ENCODE measurements at regions not wholly inside any gene's neighbourhood (a gene's known extent, or its start where the extent isn't known, plus 50 kb on each side); places are given as distances from the start of the nearest gene placed in this dataset.

DNA sequence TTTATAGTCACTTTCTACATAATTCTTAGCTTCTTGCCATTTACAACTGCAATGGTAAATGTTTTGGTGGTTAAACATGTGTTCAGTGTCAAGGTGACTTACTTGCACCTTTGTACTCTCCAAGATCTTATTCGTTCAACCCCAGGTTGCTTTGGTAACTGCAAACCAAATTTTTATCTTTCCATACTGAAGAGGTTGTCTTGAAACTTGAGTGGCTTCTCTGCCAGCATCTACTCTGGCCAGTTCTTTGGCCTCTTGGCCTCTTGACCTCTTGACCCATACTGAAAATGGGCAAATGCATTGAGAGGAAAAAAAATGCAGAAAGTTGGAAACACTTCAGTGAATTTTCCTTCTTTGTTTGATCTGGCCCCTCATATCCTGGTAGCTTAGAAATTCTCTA, 88.0 kb upstream of the LRRC7 start:
- Histone ChIP-seq H3K4ac (ENCODE audit: low read depth, low read length) (no peak overlapping the region), H3K4me1 (ENCODE audit: control insufficient read depth in 1 of 2, insufficient read depth in 2 of 2, low read length in 2 of 2) (peaks cover 2 to 6% of the 10 kb centered on the region in 2 experiments), H3K4me3 (ENCODE audit: low read depth, low read length) (no peak overlapping the region), H2AK5ac (ENCODE audit: low read length) (no peak overlapping the region), H3K27me3 (ENCODE audit: insufficient read depth, low read length) (no peaks in the 10 kb centered on the region), H3K18ac (ENCODE audit: low read length) (no peak overlapping the region), H3K23ac (ENCODE audit: low read length) (no peak overlapping the region), H3K14ac (ENCODE audit: low read length) (no peak overlapping the region), H3K36me3 (ENCODE audit: control insufficient read depth in 1 of 2, insufficient read depth in 2 of 2, low read length in 2 of 2) (no peaks in the 10 kb centered on the region), H3K79me1 (ENCODE audit: low read length) (no peaks in the 10 kb centered on the region), H3K79me2 (ENCODE audit: control insufficient read depth, insufficient read depth, low read length, poor library complexity) (peaks cover under 1% of the 10 kb centered on the region), H2BK12ac (ENCODE audit: low read length) (no peak overlapping the region), H3K4me2 (ENCODE audit: low read length) (no peak overlapping the region), H4K8ac (ENCODE audit: low read depth, low read length) (no peak overlapping the region), H3K9me3 (ENCODE audit: insufficient read depth, low read depth, low read length) (no peaks in the 10 kb centered on the region), H3K27ac (ENCODE audit: low read depth, low read length) (no peak overlapping the region), H2BK5ac (ENCODE audit: low read depth, low read length, poor library complexity) (no peak overlapping the region), H4K91ac (ENCODE audit: low read depth, low read length) (no peak overlapping the region), H2AFZ (ENCODE audit: insufficient read depth, low read length, poor library complexity) (no peak overlapping the region), H3K9ac (ENCODE audit: low read length) (no peak overlapping the region), H4K12ac (ENCODE audit: low read depth, low read length) (no peak overlapping the region), H2BK120ac (ENCODE audit: insufficient read depth, low read length, poor library complexity) (no peak overlapping the region)
- no CpG with 5 or more reads among the region's 1 CpG for WGBS (ENCODE audit: extremely low coverage, insufficient coverage, insufficient read length)
- no peak for DNase-seq

DNA sequence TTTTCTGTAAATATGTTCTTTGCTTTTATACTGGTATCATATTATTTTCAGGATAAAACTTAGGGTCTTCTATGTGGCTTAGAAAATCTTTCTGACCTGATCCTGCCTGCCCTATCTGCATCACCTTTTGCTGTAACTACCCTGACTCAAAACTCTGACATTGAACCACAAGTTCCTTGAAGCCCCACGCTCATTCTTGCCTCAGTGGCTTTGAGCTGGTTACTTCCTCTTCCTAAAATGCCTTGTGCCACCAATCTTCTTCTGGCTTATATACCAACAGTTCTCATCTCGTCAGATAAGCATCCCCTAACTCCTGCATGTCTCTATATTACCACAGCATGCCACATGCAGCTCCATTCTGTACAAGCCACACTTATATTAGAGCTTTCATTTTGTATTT, 84.5 kb upstream of the LRRC7 start:
- no peaks in the 10 kb centered on the region for H3K79me2 ChIP-seq (ENCODE audit: control insufficient read depth, insufficient read depth, low read length, poor library complexity)
- H3K23ac ChIP-seq (ENCODE audit: low read length) = no peak overlapping the region
- no peak overlapping the region for H2BK12ac ChIP-seq (ENCODE audit: low read length)
- H3K4ac ChIP-seq (ENCODE audit: low read depth, low read length) = no peak overlapping the region
- H3K79me1 ChIP-seq (ENCODE audit: low read length) = no peaks in the 10 kb centered on the region
- no peak overlapping the region for H2AFZ ChIP-seq (ENCODE audit: insufficient read depth, low read length, poor library complexity)
- H3K36me3 ChIP-seq (ENCODE audit: control insufficient read depth in 1 of 2, insufficient read depth in 2 of 2, low read length in 2 of 2) = no peaks in the 10 kb centered on the region
- no peaks in the 10 kb centered on the region for H3K27me3 ChIP-seq (ENCODE audit: insufficient read depth, low read length)
- WGBS (ENCODE audit: extremely low coverage, insufficient coverage, insufficient read length) = no CpG with 5 or more reads among the region's 2 CpGs
- H4K8ac ChIP-seq (ENCODE audit: low read depth, low read length) = no peak overlapping the region
- no peak overlapping the region for H4K91ac ChIP-seq (ENCODE audit: low read depth, low read length)
- no peak overlapping the region for H3K4me2 ChIP-seq (ENCODE audit: low read length)
- no peak overlapping the region for H3K18ac ChIP-seq (ENCODE audit: low read length)
- no peak overlapping the region for H2AK5ac ChIP-seq (ENCODE audit: low read length)
- H3K4me3 ChIP-seq (ENCODE audit: low read depth, low read length) = no peak overlapping the region
- H3K14ac ChIP-seq (ENCODE audit: low read length) = no peak overlapping the region
- H3K4me1 ChIP-seq (ENCODE audit: control insufficient read depth in 1 of 2, insufficient read depth in 2 of 2, low read length in 2 of 2) = no peaks in the 10 kb centered on the region
- no peak for DNase-seq
- no peak overlapping the region for H3K27ac ChIP-seq (ENCODE audit: low read depth, low read length)
- no peak overlapping the region for H2BK120ac ChIP-seq (ENCODE audit: insufficient read depth, low read length, poor library complexity)
- no peak overlapping the region for H3K9ac ChIP-seq (ENCODE audit: low read length)
- no peak overlapping the region for H4K12ac ChIP-seq (ENCODE audit: low read depth, low read length)
- no peaks in the 10 kb centered on the region for H3K9me3 ChIP-seq (ENCODE audit: insufficient read depth, low read depth, low read length)
- no peak overlapping the region for H2BK5ac ChIP-seq (ENCODE audit: low read depth, low read length, poor library complexity)

DNA sequence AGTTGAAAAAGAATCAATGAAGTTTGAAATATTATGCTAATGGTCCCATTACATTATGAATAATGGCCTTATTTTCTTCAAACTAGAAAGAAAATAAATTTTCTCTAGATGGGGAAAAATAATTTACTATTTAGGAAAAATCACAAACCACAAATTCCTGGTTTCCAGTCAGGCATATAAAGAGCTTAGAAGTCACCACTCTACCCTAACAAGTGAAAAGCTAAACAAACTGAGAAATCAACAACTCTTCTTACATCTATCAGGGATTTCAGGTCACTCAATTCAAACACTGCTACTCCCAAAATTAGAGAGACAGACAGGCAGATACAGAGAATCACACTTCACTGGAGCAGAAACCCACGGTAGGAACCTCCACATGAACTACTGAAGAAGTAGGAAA, 82.1 kb upstream of the LRRC7 start:
- Histone ChIP-seq H3K14ac (ENCODE audit: low read length) (no peak overlapping the region), H4K8ac (ENCODE audit: low read depth, low read length) (no peak overlapping the region), H3K18ac (ENCODE audit: low read length) (no peak overlapping the region), H3K9me3 (ENCODE audit: insufficient read depth, low read depth, low read length) (no peaks in the 10 kb centered on the region), H3K79me2 (ENCODE audit: control insufficient read depth, insufficient read depth, low read length, poor library complexity) (no peaks in the 10 kb centered on the region), H2AFZ (ENCODE audit: insufficient read depth, low read length, poor library complexity) (no peak overlapping the region), H3K4me3 (ENCODE audit: low read depth, low read length) (no peak overlapping the region), H3K4me2 (ENCODE audit: low read length) (no peak overlapping the region), H3K4me1 (ENCODE audit: control insufficient read depth in 1 of 2, insufficient read depth in 2 of 2, low read length in 2 of 2) (no peaks in the 10 kb centered on the region), H2AK5ac (ENCODE audit: low read length) (no peak overlapping the region), H3K4ac (ENCODE audit: low read depth, low read length) (no peak overlapping the region), H4K91ac (ENCODE audit: low read depth, low read length) (no peak overlapping the region), H3K9ac (ENCODE audit: low read length) (no peak overlapping the region), H2BK120ac (ENCODE audit: insufficient read depth, low read length, poor library complexity) (no peak overlapping the region), H3K27me3 (ENCODE audit: insufficient read depth, low read length) (no peaks in the 10 kb centered on the region), H2BK12ac (ENCODE audit: low read length) (no peak overlapping the region), H2BK5ac (ENCODE audit: low read depth, low read length, poor library complexity) (no peak overlapping the region), H3K36me3 (ENCODE audit: control insufficient read depth in 1 of 2, insufficient read depth in 2 of 2, low read length in 2 of 2) (no peaks in the 10 kb centered on the region), H4K12ac (ENCODE audit: low read depth, low read length) (no peak overlapping the region), H3K27ac (ENCODE audit: low read depth, low read length) (no peak overlapping the region), H3K79me1 (ENCODE audit: low read length) (no peaks in the 10 kb centered on the region), H3K23ac (ENCODE audit: low read length) (no peak overlapping the region)
- no CpG with 5 or more reads among the region's 1 CpG for WGBS (ENCODE audit: extremely low coverage, insufficient coverage, insufficient read length)
- no peak for DNase-seq

DNA sequence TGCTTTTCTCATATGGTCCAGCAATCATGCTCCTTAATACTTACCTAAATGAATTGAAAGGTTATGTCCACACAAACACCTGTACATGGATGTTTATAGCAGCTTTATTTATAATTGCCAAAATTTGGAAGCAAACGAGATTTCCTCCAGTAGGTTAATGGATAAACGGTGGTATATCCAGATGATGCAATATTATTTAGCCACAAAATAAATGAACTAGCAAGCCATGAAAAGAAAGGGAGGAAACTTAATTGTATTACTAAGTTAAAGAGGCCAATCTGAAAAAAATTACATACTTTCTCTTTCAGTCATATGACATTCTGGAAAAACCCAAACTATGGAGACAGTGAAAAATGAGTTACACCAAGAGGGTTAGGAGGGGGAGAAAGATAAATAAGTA, 76.3 kb upstream of the LRRC7 start:
- Histone ChIP-seq H3K9me3 (ENCODE audit: insufficient read depth, low read depth, low read length) (no peaks in the 10 kb centered on the region), H3K4ac (ENCODE audit: low read depth, low read length) (no peak overlapping the region), H3K4me3 (ENCODE audit: low read depth, low read length) (no peak overlapping the region), H3K9ac (ENCODE audit: low read length) (no peak overlapping the region), H3K4me2 (ENCODE audit: low read length) (no peak overlapping the region), H3K36me3 (ENCODE audit: control insufficient read depth in 1 of 2, insufficient read depth in 2 of 2, low read length in 2 of 2) (no peaks in the 10 kb centered on the region), H3K14ac (ENCODE audit: low read length) (no peak overlapping the region), H4K12ac (ENCODE audit: low read depth, low read length) (no peak overlapping the region), H2BK120ac (ENCODE audit: insufficient read depth, low read length, poor library complexity) (no peak overlapping the region), H3K27me3 (ENCODE audit: insufficient read depth, low read length) (no peaks in the 10 kb centered on the region), H3K4me1 (ENCODE audit: control insufficient read depth in 1 of 2, insufficient read depth in 2 of 2, low read length in 2 of 2) (no peaks in the 10 kb centered on the region), H4K8ac (ENCODE audit: low read depth, low read length) (no peak overlapping the region), H2AK5ac (ENCODE audit: low read length) (no peak overlapping the region), H3K18ac (ENCODE audit: low read length) (no peak overlapping the region), H3K79me2 (ENCODE audit: control insufficient read depth, insufficient read depth, low read length, poor library complexity) (no peaks in the 10 kb centered on the region), H3K23ac (ENCODE audit: low read length) (no peak overlapping the region), H2AFZ (ENCODE audit: insufficient read depth, low read length, poor library complexity) (no peak overlapping the region), H4K91ac (ENCODE audit: low read depth, low read length) (no peak overlapping the region), H3K79me1 (ENCODE audit: low read length) (no peaks in the 10 kb centered on the region), H2BK5ac (ENCODE audit: low read depth, low read length, poor library complexity) (no peak overlapping the region), H2BK12ac (ENCODE audit: low read length) (no peak overlapping the region), H3K27ac (ENCODE audit: low read depth, low read length) (no peak overlapping the region)
- WGBS (ENCODE audit: extremely low coverage, insufficient coverage, insufficient read length) = no CpG with 5 or more reads among the region's 2 CpGs
- DNase-seq = no peak

All from trophoblast cell (in vitro differentiated cells and primary cell).